ENCODE measurements at regions not wholly inside any gene's neighbourhood (a gene's known extent, or its start where the extent isn't known, plus 50 kb on each side); places are given as distances from the start of the nearest gene placed in this dataset.

GRCh38 chr16:73387979-73388378 lies 340.1 kb upstream of the ZFHX3 start:
- TF ChIP-seq CTCF (IDR thresholded peaks at IDR 0.05; ENCODE audit: low read depth, low read length), result no peak
- in situ Hi-C loops (cut with HindIII; ENCODE audit: low sequenced_read_pairs), result no loop called here
- no peak for DNase-seq (ENCODE audit: low read depth, low spot score)
- H3K4me3 ChIP-seq (ENCODE audit: low read depth, low read length), result no peak overlapping the region

DNA sequence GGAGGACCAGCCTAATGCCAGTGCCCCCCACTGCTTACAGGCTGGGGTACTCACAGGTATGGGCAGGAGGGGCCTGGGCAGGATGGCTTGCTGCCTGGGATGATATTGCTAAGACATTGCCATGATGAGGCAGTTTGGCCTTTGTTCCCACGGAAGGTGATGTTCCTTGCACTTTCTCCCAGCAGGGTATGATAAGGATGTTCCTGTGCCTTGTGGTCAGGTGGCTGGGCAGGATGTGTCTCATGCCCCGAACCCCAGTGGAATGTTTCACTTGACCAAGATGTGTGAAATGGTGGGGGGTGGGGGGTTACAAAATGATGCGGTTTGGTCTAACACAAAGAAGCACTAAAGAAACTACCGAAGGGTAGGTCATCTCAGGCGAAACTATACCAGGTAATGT lies 337.8 kb upstream of the ZFHX3 start:
- in situ Hi-C loops (cut with HindIII; ENCODE audit: low sequenced_read_pairs), result no loop called here
- no peak overlapping the region for H3K4me3 ChIP-seq (ENCODE audit: low read depth, low read length)
- no peak for DNase-seq (ENCODE audit: low read depth, low spot score)
- no peak for TF ChIP-seq CTCF (IDR thresholded peaks at IDR 0.05; ENCODE audit: low read depth, low read length)

DNA sequence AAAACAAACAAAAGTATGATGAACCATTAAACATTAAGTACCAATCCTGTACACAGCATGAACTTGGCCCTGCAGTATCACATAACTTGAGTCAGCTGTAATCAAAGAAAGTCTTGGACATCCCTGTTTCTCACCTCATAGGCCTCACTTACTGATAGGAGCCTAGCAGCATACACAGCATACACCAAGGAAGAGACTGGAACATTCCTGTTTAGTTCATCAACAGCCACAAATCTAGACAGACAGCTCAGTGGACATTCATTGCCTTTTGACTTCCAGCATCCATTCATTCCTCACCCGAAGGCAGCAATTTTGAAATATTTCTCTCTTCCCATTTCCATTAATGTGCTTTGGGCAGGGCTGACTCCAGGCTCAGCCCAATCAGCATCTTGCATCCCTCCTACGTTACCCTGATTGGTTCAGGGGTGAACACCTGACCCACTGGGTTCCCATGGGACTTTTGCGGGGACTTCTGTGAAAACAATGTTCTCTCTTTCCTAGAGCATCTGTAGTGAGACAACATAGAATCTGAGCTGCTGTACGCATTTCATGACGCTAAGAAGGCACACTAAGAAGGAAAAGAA lies 336.7 kb upstream of the ZFHX3 start:
- in situ Hi-C loops (cut with HindIII; ENCODE audit: low sequenced_read_pairs), result no loop called here
- H3K4me3 ChIP-seq (ENCODE audit: low read depth, low read length), result no peak overlapping the region
- no peak for TF ChIP-seq CTCF (IDR thresholded peaks at IDR 0.05; ENCODE audit: low read depth, low read length)
- no peak for DNase-seq (ENCODE audit: low read depth, low spot score)

GRCh38 chr16:73383988-73384365 lies 336.0 kb upstream of the ZFHX3 start:
- TF ChIP-seq CTCF (IDR thresholded peaks at IDR 0.05; ENCODE audit: low read depth, low read length), result no peak
- in situ Hi-C loops (cut with HindIII; ENCODE audit: low sequenced_read_pairs), result no loop called here
- H3K4me3 ChIP-seq (ENCODE audit: low read depth, low read length), result no peak overlapping the region
- no peak for DNase-seq (ENCODE audit: low read depth, low spot score)

DNA sequence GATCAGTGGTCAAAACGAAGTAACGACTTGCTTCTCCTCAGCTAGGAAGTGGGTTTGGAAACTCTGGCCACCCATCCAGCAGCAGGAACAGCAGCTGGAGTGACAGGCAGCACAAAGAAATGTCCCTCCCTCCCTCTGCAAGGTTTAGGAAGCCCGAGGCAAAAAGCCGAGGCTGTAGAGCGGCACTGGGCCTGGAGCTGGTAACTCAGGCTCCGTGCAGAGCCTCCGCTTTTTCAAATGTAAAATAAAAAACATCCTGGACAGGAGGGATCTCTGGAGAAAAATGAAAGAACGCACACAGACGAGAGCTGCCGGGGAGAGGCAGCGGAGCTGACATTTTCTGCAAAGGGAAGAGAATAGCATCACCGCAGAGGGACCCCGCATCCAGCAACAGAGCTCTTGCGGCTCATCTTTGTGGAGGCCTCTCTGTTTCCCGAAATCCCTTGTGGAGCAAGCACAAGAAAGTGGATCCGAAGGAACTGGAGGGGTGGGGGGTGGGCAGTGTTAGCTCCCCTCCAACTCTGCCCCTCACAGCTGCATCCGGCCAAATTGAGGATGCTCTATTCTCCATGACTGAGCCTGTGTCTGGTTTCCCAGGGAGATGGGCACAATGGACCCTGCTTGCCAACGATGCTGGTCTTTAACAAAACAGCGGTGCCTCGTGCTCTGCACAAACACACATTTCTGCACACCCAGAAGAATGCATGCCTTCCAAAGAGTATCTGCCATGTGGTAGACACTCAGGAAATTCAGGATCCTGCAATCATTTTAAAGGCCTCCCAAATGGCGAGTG lies 335.5 kb upstream of the ZFHX3 start:
- no peak for TF ChIP-seq CTCF (IDR thresholded peaks at IDR 0.05; ENCODE audit: low read depth, low read length)

DNA sequence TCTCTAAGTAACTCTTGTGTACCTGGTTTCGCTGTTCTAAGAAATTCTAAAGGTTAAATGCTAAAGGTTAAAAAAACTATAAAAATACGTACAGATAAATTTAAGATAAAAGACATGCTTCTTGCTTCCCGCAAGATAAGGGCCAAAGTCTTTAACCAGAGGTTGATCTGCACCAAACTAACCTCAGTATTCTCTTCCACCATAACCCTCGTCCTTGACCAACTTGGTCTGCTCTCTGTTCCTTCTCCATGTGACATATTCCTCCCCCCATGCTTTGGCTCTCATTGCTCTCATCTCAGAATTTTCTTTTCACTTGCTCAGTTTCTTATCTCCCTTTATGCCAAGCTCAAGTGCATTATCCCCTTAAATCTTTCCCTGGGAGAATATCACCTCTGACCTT lies 330.5 kb upstream of the ZFHX3 start:
- H3K4me3 ChIP-seq (ENCODE audit: low read depth, low read length), result no peak overlapping the region
- in situ Hi-C loops (cut with HindIII; ENCODE audit: low sequenced_read_pairs), result no loop called here
- TF ChIP-seq CTCF (IDR thresholded peaks at IDR 0.05; ENCODE audit: low read depth, low read length), result no peak
- no peak for DNase-seq (ENCODE audit: low read depth, low spot score)

More for the DNA sequence above, 335.5 kb upstream of the ZFHX3 start:
- H3K4me3 ChIP-seq (ENCODE audit: low read depth, low read length), result no peak overlapping the region
- DNase-seq (ENCODE audit: low read depth, low spot score), result no peak
- in situ Hi-C loops (cut with HindIII; ENCODE audit: low sequenced_read_pairs), result no loop called here
